ENCODE measurements at regions not wholly inside any gene's neighbourhood (a gene's known extent, or its start where the extent isn't known, plus 50 kb on each side); places are given as distances from the start of the nearest gene placed in this dataset.
"Not testable (repeated sequence)": the region's sequence is repeated elsewhere in the genome, so short reads cannot be mapped to it uniquely, and the experiment has no call there.

- DNase-seq (ENCODE audit: low spot score): no peak
These were observed 200.5 kb upstream of the PHACTR1 start for GRCh38 chr6:12516070-12516469.

GRCh38 chr6:12522347-12522746 is 194.2 kb upstream of the PHACTR1 start:
- DNase-seq (ENCODE audit: low spot score): no peak

GRCh38 chr6:12523726-12524125 is 192.8 kb upstream of the PHACTR1 start:
- no peak for DNase-seq (ENCODE audit: low spot score)

- no peak for DNase-seq (ENCODE audit: low spot score)
These were observed 191.3 kb upstream of the PHACTR1 start for GRCh38 chr6:12525276-12525675.

GRCh38 chr6:12527339-12527738 is 189.2 kb upstream of the PHACTR1 start:
- DNase-seq (ENCODE audit: low spot score): peak; percentile 15

GRCh38 chr6:12528136-12528535 is 188.4 kb upstream of the PHACTR1 start:
- no peak for DNase-seq (ENCODE audit: low spot score)

GRCh38 chr6:12528581-12529363 is 187.8 kb upstream of the PHACTR1 start:
- DNase-seq (ENCODE audit: low spot score): no peak

- no peak for DNase-seq (ENCODE audit: low spot score)
These were observed 187.1 kb upstream of the PHACTR1 start for GRCh38 chr6:12529364-12530019.

- no peak for DNase-seq (ENCODE audit: low spot score)
These were observed 186.2 kb upstream of the PHACTR1 start for GRCh38 chr6:12530345-12530744.

GRCh38 chr6:12533586-12533985 is 183.0 kb upstream of the PHACTR1 start:
- DNase-seq (ENCODE audit: low spot score): no peak

GRCh38 chr6:12534069-12534853 is 182.3 kb upstream of the PHACTR1 start:
- DNase-seq (ENCODE audit: low spot score): no peak

GRCh38 chr6:12535586-12536314 is 180.8 kb upstream of the PHACTR1 start:
- no peak for DNase-seq (ENCODE audit: low spot score)

- no peak for DNase-seq (ENCODE audit: low spot score)
These were observed 180.2 kb upstream of the PHACTR1 start for GRCh38 chr6:12536416-12536815.

GRCh38 chr6:12537389-12537788 is 179.2 kb upstream of the PHACTR1 start:
- DNase-seq (ENCODE audit: low spot score): no peak

- DNase-seq (ENCODE audit: low spot score): no peak
These were observed 177.6 kb upstream of the PHACTR1 start for GRCh38 chr6:12538881-12539357.

- DNase-seq (ENCODE audit: low spot score): not testable (repeated sequence)
These were observed 174.1 kb upstream of the PHACTR1 start for GRCh38 chr6:12542319-12543115.

- DNase-seq (ENCODE audit: low spot score): peak; percentile 18
These were observed 172.6 kb upstream of the PHACTR1 start for GRCh38 chr6:12543953-12544352.

- no peak for DNase-seq (ENCODE audit: low spot score)
These were observed 171.6 kb upstream of the PHACTR1 start for GRCh38 chr6:12544821-12545565.

GRCh38 chr6:12545619-12546409 is 170.8 kb upstream of the PHACTR1 start:
- no peak for DNase-seq (ENCODE audit: low spot score)

Data from activated CD4-positive, alpha-beta T cell treated with anti-CD3 and anti-CD28 coated beads, Interleukin-2, Interleukin-4, amounts not matched to agents 100 ng/mL and 50 ng/mL, durations not matched to agents 16 hours and 8 hours (primary cell).